NCI-H774 (cell line): ENCODE measurements at regions not wholly inside any gene's neighbourhood (a gene's known extent, or its start where the extent isn't known, plus 50 kb on each side); places are given as distances from the start of the nearest gene placed in this dataset.

Source experiments
- DNase-seq: peaks from one replicate; lab custom pipeline; 2025; lab: John Stamatoyannopoulos, UW

DNA sequence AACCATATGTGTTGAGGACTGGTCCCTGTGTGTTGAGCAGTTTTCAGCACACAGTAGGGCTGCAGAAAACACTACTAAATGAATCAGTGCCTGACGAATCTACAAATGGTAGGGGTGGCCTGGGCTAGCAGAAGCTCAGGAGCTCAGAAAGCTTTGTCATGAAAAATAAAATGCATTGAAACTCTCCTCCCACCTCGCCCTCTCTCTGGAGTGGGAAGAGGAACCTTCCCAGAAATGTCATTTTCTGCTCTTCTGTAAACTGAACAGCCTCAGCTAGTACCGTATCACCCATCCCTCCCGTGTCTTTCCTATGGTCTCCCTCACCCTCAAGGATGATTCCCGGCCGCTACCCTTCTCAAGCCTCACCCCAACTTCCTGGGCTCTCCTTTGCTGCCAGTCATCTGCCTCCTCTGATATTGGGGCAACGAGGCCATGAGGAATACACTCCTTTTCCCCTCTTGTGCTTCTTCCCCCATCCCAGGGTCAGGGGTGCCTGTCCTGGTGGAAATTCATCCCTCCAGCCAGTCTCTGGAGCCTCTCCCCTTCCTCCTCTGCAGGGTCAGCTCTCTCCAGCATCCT lies 734.5 kb downstream of the PTPRU start:
- DNase-seq = no peak

DNA sequence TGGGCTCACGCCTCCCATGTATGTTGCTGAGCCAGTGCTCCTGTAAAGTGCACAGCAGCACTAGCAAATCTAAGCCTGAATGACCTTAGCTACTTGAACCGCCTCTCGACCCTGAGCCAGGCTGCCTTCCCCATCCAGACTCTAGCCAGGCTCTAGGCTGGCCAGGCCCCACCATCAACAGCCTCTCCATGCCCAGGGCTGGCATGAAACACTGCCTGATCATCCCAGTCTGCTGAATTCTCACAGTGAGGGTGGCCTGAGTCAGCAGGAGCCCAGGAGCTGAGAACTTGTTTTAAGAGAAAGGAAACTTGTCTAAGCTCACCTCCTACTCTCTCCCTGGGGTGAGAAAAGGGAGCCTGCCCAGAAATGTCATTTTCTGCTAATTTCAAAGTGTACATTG lies 733.3 kb downstream of the PTPRU start:
- DNase-seq = no peak

DNA sequence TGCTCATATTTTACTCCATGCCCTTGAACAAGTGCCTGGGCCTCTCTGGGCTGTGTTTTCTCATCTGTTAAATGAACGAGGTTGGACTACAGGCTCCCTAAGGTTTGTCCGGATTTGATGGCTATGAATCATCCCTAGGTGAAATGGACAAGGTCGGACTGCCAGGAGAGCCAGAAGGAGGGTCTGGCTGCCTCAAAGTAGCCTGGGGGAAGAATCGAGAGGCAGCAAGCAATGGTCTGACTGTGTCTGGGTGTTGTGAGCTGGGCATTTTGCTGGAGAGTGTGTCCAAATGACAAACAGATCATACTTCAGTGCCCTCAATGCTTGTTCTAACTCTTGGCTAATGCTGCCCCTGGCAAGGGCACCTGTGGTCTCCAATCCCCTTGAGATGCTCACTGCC lies 730.9 kb downstream of the PTPRU start:
- DNase-seq = no peak

DNA sequence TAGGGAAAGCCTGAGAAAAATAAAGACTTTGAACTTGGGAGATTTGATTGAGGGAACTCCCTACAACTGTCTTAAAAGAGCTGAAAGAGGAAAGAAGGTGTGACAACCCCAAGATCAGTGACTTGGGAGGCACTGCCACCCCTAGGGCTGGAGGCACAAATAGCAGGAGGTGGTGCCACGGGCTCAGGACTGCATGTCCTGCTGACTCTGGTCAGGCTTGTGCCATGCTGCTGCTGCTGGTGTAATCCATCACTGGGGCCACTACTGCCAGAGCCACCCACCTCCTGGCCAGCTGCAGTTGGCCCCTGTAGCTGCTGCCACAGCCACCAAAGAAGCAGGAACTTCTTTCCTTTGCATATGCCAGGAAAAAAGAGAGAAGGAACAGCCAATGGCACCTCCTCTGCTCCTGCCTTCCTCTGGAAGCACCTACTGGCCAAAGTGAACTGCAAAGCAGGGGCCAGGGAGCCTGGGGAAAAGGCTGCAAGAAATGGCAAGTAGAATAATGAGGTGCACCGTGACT lies 730.3 kb downstream of the PTPRU start:
- DNase-seq = no peak

DNA sequence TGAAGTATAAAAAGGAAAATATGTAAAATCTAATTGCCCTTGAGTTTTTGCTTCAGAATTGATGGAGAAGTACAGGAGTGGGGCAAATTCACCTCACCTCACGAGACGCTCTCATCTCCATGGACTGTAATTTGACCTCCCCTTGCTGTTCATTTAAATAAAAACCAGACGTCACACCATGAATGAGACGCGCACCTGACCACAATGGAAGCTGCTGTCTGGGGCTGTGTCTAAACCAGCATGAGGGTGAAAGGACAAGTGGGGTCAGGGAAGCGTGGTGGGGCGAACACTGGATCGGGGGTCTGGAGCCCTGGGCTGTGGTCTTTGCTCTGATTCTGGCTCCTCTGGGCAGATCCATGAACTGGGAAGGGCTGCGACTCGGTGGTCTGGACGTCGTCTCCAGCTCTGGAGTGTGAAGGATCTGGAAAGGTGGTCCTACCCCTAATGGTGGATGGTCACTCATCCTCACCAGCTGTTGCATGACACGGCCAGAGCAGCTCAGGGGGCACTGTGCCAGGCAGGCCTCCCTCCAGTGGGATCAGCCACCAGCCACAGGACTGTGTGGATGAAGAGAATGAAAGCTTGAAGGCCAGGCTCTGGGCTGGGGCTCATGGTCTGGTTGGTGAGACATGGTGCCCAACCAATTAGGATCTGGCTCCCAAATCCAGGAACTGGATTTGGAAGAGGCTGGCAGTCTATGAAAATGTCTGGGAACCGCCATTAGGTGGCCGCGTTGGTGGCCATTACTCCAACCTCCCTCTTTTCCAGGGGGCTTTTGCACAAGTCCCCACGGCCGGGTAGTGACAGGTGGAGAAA lies 728.6 kb downstream of the PTPRU start:
- no peak for DNase-seq

DNA sequence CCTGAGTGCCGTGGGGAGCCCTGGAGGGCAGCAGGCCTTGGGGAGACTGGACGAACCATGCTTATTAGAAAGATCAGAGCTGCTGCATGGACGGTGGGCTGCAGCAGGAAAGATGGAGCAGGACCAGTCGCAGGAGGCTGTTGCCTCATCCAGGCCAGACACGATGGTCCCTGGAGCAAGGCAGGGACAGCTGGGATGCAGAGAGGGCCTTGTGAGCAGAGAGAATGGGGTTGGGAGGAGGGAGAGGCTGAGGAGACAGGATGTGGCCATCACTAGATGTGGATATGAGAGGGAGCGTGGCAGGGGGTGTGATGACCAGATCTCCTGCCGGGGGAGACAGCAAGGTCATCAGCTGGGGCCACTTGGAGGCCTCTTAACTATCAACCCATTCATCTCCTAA lies 727.6 kb downstream of the PTPRU start:
- DNase-seq = no peak

DNA sequence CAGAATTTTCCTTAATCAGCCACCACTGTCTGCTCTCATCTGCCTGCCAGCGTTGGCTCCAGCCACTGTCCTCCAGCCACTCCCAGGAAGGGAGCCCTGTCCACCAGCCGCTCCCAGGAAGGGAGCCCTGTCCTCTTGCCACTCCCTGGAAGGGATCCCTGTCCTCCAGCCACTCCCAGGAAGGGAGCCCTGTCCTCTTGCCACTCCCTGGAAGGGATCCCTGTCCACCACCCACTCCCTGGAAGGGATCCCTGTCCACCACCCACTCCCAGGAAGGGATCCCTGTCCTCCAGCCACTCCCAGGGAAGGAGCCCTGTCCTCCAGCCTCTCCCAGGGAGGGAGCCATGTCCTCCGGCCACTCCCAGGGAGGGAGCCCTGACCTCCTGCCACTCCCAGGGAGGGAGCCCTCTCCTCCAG lies 726.5 kb downstream of the PTPRU start:
- no peak for DNase-seq

DNA sequence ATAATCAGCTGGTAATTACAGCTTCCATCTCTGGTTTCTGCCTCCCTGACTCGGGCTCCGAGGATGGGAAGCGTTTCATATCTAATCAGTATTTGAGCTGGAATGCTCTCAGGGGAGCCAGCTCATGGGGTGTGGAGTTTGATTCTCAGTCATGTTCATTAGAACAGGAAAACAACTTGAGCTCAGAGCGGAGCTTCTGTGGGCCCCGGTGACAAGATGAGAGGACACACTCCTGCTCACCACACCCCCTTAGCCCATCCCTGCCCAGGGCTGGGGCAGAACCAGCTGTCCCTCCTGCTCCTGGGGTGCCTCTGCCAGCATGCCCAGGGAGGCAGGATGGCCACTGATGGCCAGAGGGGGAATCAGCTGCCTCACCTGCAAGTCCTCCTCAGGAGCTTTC lies 726.0 kb downstream of the PTPRU start:
- DNase-seq = no peak

DNA sequence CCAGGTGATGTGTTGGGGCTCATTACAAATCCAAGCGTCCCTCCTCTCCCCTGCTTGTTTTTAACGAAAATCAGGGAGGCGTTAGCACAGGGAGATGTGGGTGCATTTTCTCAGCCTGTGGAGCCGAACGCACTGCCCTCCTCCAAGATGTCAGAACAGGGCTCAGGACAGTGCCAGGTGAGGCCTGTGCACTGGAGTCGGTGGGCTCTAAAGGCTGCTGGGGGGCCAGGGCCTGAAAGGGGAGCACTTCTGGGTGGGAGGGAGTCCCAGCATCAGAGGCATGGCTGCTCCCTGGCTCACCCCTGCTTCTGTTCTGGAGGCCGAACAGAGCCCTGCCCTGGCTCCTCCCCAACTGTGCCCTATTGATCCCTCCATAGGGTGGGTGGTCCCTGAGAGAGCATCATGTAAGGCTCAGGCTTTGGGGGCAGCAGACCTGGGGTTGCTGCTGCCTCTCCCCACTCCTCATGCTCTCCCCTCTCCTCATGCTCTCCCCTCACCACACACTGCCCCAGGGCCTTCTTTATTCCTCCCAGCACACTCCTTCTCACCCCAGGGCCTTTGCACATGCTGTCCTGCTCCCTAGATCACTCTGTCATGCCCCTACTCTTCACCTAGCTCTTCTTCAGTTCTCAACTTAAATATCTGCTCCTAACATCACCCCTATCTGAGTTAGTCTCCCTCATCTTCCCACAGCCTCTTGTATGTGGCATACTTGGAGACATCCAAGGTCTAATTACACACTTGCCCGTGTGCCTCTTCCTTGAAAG lies 725.2 kb downstream of the PTPRU start:
- no peak for DNase-seq

DNA sequence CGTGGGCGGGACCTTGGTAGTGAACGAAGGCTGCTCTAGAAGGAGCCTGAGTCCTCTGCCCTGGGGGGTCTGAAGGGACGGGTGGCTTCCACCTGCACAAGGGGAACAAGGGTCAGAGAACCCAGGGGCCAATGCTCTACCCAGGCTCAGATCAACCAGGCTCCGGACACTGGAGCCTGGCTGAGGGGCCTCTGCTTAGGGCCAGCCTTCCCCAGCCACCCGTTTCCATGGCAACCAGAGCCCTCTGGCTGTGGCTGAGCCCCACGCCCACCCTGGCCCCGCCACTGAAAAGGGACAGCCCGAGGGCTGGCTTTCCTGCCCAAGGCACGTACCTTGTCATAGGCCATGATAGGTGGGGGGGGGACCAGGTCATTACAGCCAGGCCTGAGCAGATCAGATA lies 724.6 kb downstream of the PTPRU start:
- DNase-seq = no peak

DNA sequence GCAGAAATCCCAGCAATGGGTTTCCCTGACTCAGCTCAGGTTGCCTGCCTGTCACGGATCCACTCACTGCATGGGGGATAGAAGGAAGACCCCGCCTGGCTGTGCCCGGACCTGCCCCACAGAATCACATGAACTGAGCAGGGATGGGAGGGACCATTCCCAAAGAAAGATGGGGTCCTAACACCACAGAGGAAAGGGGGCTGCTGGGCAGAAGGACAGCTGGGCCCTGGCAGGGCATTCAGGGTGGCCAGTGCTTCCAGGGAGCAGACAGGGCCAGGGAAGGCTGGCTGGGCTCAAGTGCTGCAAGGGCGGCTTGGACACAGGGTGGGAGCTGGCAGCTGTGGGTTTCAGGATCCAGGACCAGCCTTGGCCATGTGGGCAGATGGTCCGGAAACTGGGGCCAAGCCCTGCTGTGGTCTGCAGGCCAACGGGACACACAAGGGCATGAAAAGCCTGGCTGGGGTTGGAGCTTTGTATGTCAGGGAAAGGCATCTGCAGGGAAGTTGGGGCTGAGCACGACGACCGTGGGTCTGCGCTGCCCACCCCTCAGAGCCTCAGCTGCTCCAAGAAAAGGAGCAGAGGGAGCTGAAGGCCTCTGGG lies 723.9 kb downstream of the PTPRU start:
- DNase-seq = no peak

DNA sequence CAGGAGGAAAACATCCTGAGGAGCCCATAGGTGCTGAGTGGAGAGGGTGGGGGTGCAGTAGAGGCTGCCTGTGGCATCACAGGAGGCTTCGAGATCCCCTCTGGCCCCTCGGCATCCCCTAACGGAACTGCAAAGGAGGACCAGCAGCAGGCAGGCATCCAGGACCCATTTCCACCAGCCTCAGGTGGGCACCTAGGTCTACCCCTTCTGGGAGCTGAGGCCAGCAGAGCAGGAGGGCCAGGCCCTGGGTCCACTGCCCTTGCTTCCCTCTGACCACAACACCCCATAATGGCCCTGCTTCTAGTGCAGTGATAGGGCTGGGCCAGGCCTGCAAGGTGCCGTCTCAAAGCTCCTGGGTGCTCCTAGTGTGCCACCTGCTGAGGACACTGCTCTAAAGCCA lies 723.0 kb downstream of the PTPRU start:
- DNase-seq = no peak

DNA sequence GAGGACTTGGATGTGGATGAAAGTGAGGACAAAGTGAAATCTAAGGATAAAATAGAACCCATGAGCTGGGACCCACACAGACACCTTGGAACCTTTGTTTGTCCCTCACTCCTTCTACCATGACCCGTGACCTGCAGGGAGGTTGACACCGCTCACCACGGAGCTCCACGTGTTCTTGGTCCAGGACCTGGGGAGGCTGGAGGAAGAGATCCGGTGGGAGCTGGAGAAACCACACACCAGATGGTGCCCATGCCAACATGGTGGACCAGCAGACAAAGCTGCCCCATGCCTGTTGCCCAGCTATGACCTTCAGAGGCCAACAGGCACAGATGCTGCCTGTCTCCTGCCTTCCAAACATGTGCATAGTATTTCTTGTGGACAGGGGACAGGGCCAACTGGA lies 721.9 kb downstream of the PTPRU start:
- DNase-seq = no peak

DNA sequence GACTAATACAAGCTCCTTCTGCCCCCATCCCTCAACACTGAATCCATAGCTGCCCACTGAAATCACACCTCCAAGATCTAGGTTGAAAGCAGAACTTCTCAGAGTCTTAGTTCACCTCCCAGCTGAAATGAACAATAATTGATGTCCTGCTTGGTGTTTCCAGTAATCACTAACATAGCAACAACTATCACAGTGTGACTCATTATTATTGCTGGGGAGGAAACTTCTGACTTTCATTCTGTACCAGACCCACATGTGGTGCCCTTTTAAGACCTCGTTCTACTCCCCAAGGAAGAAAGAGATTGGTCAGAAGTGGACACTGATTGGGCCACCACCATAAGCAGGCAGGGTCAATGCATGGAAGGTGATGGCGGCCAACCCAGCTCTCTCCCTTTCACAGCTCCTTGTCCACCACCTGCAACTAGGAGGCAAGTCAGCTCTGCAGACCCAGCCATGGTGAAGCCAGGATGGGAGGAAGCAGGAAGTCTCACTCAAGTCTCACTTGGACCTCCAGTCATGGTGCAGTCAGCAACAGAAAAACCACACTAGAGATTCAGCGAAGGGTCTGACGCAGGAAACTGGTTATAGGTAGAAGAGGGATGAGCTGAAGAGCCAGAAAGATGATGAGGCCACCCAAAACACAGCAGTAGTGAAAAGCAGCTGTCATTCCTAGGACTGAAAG lies 720.2 kb downstream of the PTPRU start:
- no peak for DNase-seq

DNA sequence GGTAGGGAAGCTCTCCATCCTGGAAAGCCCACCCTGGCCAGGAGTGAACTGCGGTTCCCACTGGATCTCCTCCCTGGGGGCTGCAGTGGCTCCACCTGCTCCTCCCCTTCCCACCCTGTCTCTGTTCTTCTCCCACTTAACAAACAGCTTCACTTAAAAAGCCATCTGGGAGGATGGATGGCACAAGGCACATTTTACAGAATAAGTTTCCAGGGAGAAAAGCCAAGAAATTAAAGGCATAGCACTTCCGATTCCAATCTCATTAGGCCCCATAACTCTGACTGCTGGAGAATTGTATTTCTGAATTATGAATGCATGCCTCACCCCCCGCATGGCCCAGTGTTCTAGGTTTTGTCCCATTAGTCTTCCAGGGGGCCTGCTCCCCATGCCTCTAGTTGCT lies 718.3 kb downstream of the PTPRU start:
- no peak for DNase-seq

DNA sequence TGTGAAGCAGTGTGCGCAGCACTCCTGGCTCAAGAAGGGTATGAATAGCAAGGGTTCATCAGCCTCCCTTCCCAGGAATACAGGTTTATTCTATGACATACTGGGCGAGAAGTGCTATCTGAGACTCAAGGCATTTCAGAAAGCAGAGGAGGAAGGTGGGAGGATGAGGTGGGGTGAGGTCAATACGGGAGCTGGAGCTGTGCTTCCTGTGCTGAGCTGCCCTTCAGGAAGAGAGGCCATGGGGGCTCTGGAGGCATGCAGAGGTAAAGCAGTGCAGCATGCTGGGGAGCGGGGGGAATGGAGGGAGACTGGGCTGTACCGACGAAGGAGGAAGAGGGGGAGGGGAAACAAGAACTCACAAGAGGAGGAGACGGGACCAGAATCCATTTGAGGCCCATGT lies 717.6 kb downstream of the PTPRU start:
- DNase-seq = no peak

DNA sequence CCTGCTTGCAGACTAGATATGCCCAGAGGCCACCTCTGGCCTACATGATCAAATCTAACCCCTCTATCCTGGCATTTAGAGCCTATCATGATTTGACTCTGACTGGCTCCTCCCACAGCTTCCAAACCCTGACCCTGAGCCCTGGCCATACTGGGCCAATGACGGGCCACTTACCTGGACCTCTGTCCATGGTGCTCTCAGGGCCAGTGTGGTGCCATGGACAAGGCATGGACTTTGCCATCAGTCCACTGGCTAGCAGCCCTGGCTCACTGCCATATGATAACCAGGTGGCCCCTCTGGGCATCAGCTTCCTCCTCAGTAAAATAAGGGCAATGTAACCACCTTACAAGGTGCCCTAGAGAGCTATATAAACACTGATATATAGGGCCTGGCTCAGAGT lies 713.4 kb downstream of the PTPRU start:
- no peak for DNase-seq

DNA sequence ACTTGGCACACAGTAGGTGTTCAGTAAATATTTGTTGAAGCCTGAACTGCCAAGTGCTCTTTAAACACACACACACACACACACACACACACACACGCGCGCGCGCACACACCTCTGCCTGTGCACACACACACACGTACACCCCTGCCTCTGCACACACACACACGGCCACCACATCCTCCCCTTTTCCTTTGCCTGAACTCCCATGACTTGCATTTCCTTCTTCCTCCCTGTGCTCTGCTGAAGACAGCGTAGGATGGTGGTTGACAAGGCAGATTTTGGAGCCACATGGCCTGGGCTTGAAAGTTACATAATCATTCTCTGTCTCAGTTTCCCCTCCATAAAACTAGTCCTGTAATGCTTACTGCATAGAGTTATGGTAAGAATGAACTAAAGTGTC lies 712.3 kb downstream of the PTPRU start:
- DNase-seq = no peak

DNA sequence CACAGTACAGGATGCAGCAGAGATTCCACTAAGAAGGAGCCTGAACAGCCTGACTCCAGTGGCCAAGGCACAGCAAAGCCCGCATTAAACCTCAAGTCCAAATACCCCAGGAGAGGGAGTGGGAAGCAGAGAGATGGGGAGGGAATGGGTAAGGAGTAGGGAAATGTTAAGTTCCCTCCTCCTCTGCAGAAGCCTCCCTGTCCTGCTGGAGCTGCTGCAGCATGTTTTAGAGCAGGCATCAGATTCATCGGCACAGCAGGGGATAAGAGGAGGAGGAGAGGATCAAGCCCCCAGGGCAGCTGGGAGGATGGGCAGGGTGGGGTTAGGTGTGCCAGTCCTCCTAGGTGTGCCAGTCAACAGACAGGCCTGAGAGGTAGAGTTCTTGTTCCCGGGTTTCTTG lies 709.7 kb downstream of the PTPRU start:
- no peak for DNase-seq

DNA sequence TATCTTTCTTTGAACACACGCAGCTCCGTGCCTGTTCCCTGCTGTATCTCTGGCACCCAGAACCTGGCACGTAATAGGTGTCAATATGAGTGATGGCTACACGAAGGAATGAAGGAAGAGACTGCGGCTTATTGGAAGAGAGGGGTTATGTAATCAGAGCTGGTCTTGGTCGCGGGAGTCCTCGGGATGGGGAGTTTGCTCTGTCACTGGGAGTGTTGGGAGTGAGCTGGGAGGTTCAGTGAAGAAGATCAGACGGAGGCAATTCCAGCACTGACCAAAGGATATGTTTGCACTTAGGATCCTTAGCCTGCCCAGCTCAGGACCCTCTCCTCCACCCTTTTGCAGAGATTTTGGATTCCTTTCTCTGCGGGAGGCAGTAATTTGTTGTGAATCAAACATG lies 709.1 kb downstream of the PTPRU start:
- no peak for DNase-seq

DNA sequence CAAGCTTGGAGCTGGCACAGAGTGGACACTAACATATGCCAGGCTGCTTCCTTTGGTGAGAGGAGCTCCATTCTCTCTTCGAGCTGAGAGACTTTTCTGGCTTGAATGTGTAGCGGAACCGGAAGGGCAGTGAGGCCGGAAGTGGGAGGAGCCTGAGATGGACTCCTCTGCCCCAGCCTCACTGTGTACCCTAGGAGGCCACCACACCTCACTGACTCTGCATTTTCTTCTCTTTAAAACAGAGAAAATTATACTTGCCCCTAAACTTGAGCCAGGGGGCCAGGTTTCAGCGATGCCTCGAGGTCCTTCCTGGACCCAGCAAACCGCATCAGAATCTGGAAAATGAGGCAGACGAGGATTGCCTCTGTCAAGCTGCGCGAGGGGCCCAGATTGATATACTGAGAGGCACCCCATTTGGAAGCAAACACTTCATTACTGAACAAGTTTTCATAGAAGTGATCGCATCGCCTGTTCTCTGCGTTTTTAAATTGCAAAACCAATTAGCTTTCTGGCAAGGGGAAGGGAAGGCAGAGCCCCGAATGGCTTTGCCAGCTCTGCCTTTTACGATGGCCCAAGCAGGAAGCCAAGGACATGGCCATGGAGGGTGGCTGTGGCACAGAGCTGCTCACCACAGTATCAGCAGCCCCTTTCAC lies 708.1 kb downstream of the PTPRU start:
- no peak for DNase-seq

DNA sequence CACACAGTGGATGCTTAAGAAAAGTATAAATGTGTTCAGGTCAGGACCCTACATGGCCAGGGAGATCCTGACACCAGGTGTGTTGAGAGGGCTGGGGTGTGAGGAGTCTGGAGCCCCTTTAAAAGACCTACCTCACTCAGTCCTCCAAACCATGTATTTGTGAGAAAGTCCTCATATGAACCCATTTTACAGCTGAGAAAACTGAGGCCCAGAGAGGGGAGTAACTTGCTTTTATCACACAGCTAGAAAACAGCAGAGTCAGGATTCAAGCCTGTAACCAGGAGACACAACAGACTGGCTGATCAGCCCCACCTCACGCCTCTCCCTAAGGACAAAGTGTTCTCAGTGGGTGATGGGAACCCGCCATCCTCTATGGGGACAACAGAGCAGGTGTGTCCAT lies 706.7 kb downstream of the PTPRU start:
- no peak for DNase-seq
